Gastrocnemius medialis (tissue), 4 donors: ENCODE measurements at regions not wholly inside any gene's neighbourhood (a gene's known extent, or its start where the extent isn't known, plus 50 kb on each side); places are given as distances from the start of the nearest gene placed in this dataset.
"Not testable (repeated sequence)": the region's sequence is repeated elsewhere in the genome, so short reads cannot be mapped to it uniquely, and the experiment has no call there.

ENCODE experiments used
- ATAC-seq, 2 donors: fragments of 150-250 bp; one replicate each; pipeline ENCODE4 v1.9.1; 2016
- DNase-seq, 2 donors: peaks; one replicate each; pipeline ENCODE4 v3.0.0-alpha.2; 2019
- H3K27ac ChIP-seq, 4 donors: fragments of 200-600 bp; sonication (generic); 1 replicate in 1 of 4; 2 replicates in 3 of 4; pipeline ENCODE4 v1.5.1; 2016 to 2018; ENCODE audit warnings: mild to moderate bottlenecking in 2 of 4, moderate library complexity in 1 of 4
- H3K27me3 ChIP-seq, 3 donors: fragments of 200-600 bp; sonication (generic) in 2 of 3; 1 replicate in 1 of 3; 2 replicates in 2 of 3; pipeline versions ENCODE4 v1.5.1 to v1.6.0; 2016 to 2019; ENCODE audit warnings: mild to moderate bottlenecking in 1 of 3, moderate library complexity in 1 of 3
- H3K36me3 ChIP-seq, 2 donors: fragments of 200-600 bp; sonication (generic) in 1 of 2; one replicate each; pipeline ENCODE4 v1.5.1; 2017 to 2018
- H3K4me1 ChIP-seq, 2 donors: fragments of 200-600 bp; sonication (generic) in 1 of 2; one replicate each; pipeline ENCODE4 v1.5.1; 2016 to 2017; ENCODE audit warnings: mild to moderate bottlenecking in 2 of 2
- H3K4me3 ChIP-seq, 4 donors: fragments of 200-600 bp; sonication (generic) in 3 of 4; 1 replicate in 1 of 4; 2 replicates in 3 of 4; pipeline ENCODE4 v1.5.1; 2016 to 2019; ENCODE audit warnings: mild to moderate bottlenecking in 2 of 4
- H3K9me3 ChIP-seq, 3 donors: fragments of 200-600 bp; sonication (generic) in 2 of 3; 1 replicate in 1 of 3; 2 replicates in 2 of 3; pipeline ENCODE4 v1.5.1; 2016 to 2019
- CTCF ChIP-seq, 5 experiments: fragments of 450-650 bp in 3 of 5; fragments of 200-600 bp in 2 of 5; sonication (generic) in 2 of 5; IDR thresholded peaks in 4 of 5; conservative IDR thresholded peaks in 1 of 5; 1 replicate in 4 of 5; 2 replicates in 1 of 5; pipeline ENCODE4 v1.5.1; 2016 to 2019; ENCODE audit warnings: antibody characterized with exemption in 5 of 5, mild to moderate bottlenecking in 3 of 5, moderate library complexity in 3 of 5
- POLR2A ChIP-seq, 2 donors: fragments of 450-650 bp; IDR thresholded peaks; one replicate each; pipeline ENCODE4 v1.6.1; 2017; ENCODE audit warnings: antibody characterized with exemption in 2 of 2, mild to moderate bottlenecking in 2 of 2, moderate library complexity in 2 of 2
- in situ Hi-C, 4 donors: fragments of 200-750 bp; cut with MboI; loops; one replicate each; pipeline versions ENCODE4 v1.15.0 to v1.8.0; 2017; ENCODE audit warnings: low sequenced_read_pairs in 4 of 4
- intact Hi-C: fragments of 100-400 bp; cut with DNase I; formaldehyde crosslinking; loops from one replicate; pipeline ENCODE4 v1.15.1; 2023; ENCODE audit warnings: low total_unique reads

DNA sequence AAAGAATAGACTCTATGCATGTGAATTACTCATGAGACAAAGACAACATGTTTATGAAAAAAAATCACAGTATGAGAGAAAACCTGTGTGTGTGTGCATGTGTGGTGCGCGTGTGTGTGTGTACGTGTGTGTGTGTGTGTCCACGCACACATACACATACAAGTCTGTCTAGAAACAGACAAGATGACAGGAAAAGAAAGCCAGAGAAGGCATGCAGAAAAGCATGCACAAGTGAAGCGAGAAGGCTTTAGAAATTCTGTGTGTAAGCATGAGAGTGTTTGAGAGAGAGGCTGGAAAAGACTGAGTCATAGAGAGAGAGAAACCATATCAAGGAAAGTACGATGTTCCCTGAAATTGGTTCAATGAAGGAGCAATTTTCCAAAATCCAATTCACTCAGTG, 566.4 kb upstream of the C16orf82 start:
- DNase-seq: no peak
- no peak overlapping the region for H3K4me3 ChIP-seq
- no peaks in the 10 kb centered on the region for H3K36me3 ChIP-seq
- no peak for TF ChIP-seq CTCF (IDR thresholded peaks at IDR 0.05 in 4 of 5, conservative IDR thresholded peaks at IDR 0.05 in 1 of 5)
- no peaks in the 10 kb centered on the region for H3K4me1 ChIP-seq
- in situ Hi-C loops (no loop called here), intact Hi-C loops (no loop called here)
- no peaks in the 10 kb centered on the region for H3K27me3 ChIP-seq
- no peak overlapping the region for H3K27ac ChIP-seq
- no peak for ATAC-seq
- H3K9me3 ChIP-seq: no peaks in the 10 kb centered on the region

- DNase-seq: no peak
- no peak for ATAC-seq
- H3K4me3 ChIP-seq: no peak overlapping the region
- H3K27me3 ChIP-seq: no peaks in the 10 kb centered on the region
- H3K9me3 ChIP-seq: no peaks in the 10 kb centered on the region
- no peaks in the 10 kb centered on the region for H3K36me3 ChIP-seq
- intact Hi-C loops (no loop called here), in situ Hi-C loops (no loop called here)
- H3K4me1 ChIP-seq: no peaks in the 10 kb centered on the region
- no peak overlapping the region for H3K27ac ChIP-seq
- TF ChIP-seq POLR2A (IDR thresholded peaks at IDR 0.05) (no peak), CTCF (IDR thresholded peaks at IDR 0.05 in 4 of 5, conservative IDR thresholded peaks at IDR 0.05 in 1 of 5) (no peak)
Observed at GRCh38 chr16:26505496-26505895, 561.2 kb upstream of the C16orf82 start.

DNA sequence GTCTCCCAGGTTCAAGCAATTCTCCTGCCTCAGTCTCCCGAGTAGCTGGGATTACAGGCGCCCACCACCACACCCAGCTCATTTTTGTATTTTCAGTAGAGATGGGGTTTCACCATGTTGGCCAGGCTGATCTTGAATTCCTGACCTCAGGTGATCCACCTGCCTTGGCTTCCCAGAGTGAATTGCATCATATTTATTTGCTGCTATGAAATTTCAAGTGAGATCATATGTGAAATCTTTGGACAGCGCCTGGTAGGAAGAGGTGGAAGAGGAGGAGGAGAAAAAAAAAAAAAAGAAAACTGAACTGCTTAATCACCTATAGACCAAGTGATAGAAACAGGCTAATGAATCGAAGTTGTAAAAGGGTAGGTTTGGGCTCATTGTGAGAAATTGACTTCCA, 557.8 kb upstream of the C16orf82 start:
- H3K4me3 ChIP-seq, in situ Hi-C loops, H3K27me3 ChIP-seq: not testable (repeated sequence)

DNA sequence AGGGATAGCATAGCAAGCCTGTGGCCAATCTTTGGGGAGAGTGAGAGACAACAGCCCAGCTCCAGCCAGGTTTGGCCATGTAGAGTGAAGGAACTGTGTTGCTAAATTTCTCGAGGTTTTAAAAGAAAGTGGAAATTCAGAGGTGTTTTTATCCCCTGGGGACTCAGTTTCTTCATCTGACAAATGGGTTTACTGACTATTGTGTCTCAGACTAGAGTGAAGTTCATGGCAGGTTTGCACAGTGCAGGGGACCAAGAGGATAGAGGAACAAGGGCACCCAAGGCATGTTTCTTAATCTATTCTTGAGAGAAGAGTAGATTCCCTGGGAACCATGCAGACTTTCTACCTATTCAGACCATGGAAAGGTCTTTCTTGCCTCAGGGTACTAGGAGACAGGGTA, 555.8 kb upstream of the C16orf82 start:
- DNase-seq (no peak), ATAC-seq (no peak)
- in situ Hi-C loops (no loop called here), intact Hi-C loops (no loop called here)
- Histone ChIP-seq H3K4me3 (no peak overlapping the region), H3K4me1 (no peaks in the 10 kb centered on the region), H3K9me3 (no peaks in the 10 kb centered on the region), H3K27me3 (no peaks in the 10 kb centered on the region), H3K27ac (no peak overlapping the region), H3K36me3 (no peaks in the 10 kb centered on the region)
- TF ChIP-seq POLR2A (IDR thresholded peaks at IDR 0.05): no peak

More for the DNA sequence above, 557.8 kb upstream of the C16orf82 start:
- H3K27ac ChIP-seq, H3K9me3 ChIP-seq, intact Hi-C loops, ATAC-seq, H3K36me3 ChIP-seq, H3K4me1 ChIP-seq, DNase-seq: not testable (repeated sequence)

DNA sequence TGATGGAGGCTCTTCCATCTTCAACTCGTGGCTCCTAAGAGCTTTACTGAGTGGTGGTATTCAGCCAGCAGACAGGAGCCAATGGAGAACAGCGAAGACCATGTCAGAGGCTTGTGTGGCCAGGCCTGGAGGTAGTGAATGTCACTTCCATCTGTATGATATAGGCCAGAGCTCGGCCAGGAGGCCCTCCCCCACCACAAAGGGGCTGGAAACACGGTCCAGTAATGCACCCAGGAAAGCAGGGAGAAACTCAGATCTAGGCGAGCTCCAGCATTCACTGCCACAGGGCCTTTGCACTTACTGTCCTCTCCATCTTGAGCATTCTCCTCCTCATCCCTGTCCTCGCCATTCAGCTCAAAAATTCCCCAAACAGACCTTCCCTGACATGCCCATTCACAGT, 555.3 kb upstream of the C16orf82 start:
- in situ Hi-C loops: no loop called here
- intact Hi-C loops: no loop called here
- no peak for DNase-seq
- Histone ChIP-seq H3K27me3 (no peaks in the 10 kb centered on the region), H3K27ac (no peak overlapping the region), H3K9me3 (no peaks in the 10 kb centered on the region), H3K4me1 (no peaks in the 10 kb centered on the region), H3K4me3 (no peak overlapping the region), H3K36me3 (no peaks in the 10 kb centered on the region)
- TF ChIP-seq POLR2A (IDR thresholded peaks at IDR 0.05): no peak
- no peak for TF ChIP-seq CTCF (IDR thresholded peaks at IDR 0.05 in 4 of 5, conservative IDR thresholded peaks at IDR 0.05 in 1 of 5)
- ATAC-seq: no peak

- Histone ChIP-seq H3K27ac (no peak overlapping the region), H3K4me3 (no peak overlapping the region), H3K36me3 (no peaks in the 10 kb centered on the region), H3K9me3 (no peaks in the 10 kb centered on the region), H3K4me1 (no peaks in the 10 kb centered on the region), H3K27me3 (no peaks in the 10 kb centered on the region)
- ATAC-seq (no peak), DNase-seq (no peak)
- in situ Hi-C loops (no loop called here), intact Hi-C loops (no loop called here)
- TF ChIP-seq CTCF (IDR thresholded peaks at IDR 0.05 in 4 of 5, conservative IDR thresholded peaks at IDR 0.05 in 1 of 5): no peak
Observed at GRCh38 chr16:26521626-26522025, 545.1 kb upstream of the C16orf82 start.
